ENCODE measurements at regions not wholly inside any gene's neighbourhood (a gene's known extent, or its start where the extent isn't known, plus 50 kb on each side); places are given as distances from the start of the nearest gene placed in this dataset.

GRCh38 chr2:187989925-187990623 is 301.6 kb upstream of the GULP1 start:
- no peak for TF ChIP-seq EZH2 (IDR thresholded peaks at IDR 0.05; ENCODE audit: insufficient read depth, poor library complexity, severe bottlenecking)
- TF ChIP-seq EZH2phosphoT487 (IDR thresholded peaks at IDR 0.05; ENCODE audit: insufficient read depth, low read depth), result no peak

All from GM23248 (cell line).